Activated gamma-delta T cell treated with Interleukin-2 at 50 U/mL for 16 hours (primary cell): ENCODE measurements at regions not wholly inside any gene's neighbourhood (a gene's known extent, or its start where the extent isn't known, plus 50 kb on each side); places are given as distances from the start of the nearest gene placed in this dataset.

ENCODE experiments used
- DNase-seq: peaks from one replicate; pipeline ENCODE4 v3.0.0-alpha.2; 2020

- DNase-seq, result no peak
Observed at GRCh38 chr4:66923081-66923865, 622.0 kb downstream of the CENPC start.

DNA sequence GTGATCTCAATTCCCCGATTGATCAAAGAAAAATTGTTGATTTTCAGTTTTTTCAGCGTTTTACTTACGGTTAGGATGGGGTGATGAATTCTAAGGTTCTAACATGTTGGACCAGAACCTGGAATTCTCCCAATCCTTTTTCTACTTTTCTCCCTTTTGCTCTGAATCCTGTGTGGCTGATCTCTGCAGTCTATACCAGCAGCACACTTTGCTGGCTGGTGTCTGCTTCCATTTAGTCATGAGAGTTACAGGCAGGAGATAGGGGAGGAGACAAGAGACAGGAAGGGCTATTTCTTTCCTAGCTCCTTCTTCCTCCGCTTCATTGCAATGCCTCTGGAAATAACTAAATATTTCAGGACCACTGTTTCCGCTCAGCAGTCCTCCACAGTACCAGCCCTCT is 623.9 kb downstream of the CENPC start:
- no peak for DNase-seq

DNA sequence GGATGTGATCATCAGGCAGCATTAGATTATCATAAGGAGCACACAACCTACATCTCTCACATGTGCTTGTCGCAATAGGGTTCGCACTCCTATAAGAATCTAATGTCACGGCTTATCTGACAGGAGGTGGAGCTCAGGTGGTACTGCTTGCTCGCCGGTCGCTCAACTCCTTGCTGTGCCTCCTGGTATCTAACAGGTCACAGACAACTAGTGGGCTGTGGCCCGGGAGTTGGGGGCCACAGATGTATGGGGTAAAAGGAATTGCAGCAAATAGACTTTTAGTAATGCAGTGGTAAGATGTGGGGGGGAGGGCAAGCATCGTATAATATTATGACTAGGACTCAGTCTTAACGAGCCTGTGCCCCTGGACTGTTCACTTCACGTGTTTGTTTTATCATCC is 624.8 kb downstream of the CENPC start:
- no peak for DNase-seq

DNA sequence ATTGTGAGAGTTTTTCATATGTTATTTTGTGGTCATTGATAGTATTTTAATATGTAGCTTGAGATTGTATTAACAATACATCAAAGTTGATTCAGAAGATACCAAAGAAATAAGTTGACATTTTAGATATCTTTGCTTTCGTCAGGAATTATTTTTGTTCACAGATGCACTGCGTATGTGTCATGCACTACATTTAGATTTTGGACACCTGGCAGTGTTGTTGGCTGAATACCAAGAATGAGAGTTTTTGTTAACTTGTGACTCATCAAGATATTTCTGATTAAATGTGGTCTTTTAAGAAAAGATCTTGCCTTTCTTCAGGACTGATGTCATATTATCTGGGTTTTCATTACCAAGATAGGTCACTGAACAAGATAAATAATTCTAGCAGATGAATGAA is 633.4 kb downstream of the CENPC start:
- DNase-seq, result no peak

GRCh38 chr4:66906314-66906713 is 639.0 kb downstream of the CENPC start:
- no peak for DNase-seq

DNA sequence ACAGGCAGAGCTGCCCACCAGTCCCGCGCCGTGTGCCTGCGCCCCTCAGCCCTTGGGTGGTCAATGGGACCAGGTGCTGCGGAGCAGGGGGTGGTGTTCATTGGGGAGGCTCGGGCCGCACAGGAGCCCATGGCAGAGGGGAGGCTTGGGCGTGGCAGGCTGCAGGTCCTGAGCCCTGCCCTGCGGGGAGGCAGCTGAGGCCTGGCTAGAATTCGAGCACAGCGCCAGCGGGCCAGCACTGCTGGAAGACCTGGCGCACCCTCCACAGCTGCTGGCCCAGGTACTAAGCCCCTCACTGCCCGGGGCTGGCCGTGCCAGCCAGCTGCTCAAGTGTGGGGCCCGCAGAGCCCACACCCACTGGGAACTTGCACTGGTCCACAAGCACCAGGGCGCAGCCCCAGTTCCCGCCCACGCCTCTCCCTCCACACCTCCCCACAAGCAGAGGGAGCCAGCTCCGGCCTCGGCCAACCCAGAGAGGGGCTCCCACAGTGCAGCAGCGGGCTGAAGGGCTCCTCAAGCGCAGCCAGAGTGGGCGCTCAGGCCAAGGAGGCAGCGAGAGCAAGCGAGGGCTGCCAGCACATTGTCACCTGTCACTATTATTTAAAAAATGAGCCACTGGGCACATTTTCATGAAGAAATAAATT is 645.8 kb downstream of the CENPC start:
- DNase-seq, result no peak

- DNase-seq, result no peak
Observed at GRCh38 chr4:66893807-66894206, 651.5 kb downstream of the CENPC start.

GRCh38 chr4:66887061-66887460 is 658.2 kb downstream of the CENPC start:
- DNase-seq, result no peak

GRCh38 chr4:66885501-66886165 is 659.7 kb downstream of the CENPC start:
- no peak for DNase-seq

DNA sequence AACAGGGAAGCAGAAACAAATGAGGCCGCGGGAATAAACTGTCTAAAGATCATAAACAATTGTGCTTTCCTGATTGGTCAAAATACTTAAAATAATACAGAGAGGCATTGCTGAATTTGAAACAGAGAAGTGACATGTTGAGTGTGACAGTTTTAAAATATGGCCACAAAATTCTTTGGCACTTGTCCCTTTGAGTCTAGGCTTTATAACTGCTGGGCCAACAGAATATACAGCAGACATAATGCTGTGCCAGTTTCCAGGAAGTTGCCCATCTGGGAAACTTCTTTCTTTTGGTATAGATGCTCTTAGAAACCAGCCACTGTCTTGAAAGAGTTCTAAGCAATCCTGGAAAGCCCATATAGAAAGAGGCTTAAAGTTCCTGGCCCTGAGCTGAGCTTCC is 668.4 kb downstream of the CENPC start:
- DNase-seq, result no peak

- DNase-seq, result no peak
Observed at GRCh38 chr4:66872661-66873060, 672.6 kb downstream of the CENPC start.

DNA sequence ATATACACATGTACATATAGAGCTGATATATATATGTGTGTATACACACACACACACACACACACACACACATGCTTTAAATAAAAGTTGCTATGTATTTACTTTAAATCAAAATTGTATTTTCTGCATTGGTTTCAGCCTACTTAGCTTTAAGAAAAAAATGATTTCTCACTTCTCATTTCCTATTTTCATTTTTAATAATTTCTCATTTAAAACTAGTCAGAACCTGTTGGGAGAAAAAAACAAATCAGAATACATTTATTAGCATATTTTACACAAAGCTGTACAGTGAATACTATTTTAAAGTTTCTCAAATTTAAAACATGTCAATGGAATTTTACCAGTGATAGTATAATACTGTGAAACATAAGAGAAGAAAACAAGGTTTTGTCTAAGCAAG is 681.8 kb downstream of the CENPC start:
- no peak for DNase-seq

- no peak for DNase-seq
Observed at GRCh38 chr4:66855956-66856355, 689.3 kb downstream of the CENPC start.

- DNase-seq, result no peak
Observed at GRCh38 chr4:66853845-66854244, 691.5 kb downstream of the CENPC start.

GRCh38 chr4:66852843-66853242 is 692.5 kb downstream of the CENPC start:
- DNase-seq, result no peak

DNA sequence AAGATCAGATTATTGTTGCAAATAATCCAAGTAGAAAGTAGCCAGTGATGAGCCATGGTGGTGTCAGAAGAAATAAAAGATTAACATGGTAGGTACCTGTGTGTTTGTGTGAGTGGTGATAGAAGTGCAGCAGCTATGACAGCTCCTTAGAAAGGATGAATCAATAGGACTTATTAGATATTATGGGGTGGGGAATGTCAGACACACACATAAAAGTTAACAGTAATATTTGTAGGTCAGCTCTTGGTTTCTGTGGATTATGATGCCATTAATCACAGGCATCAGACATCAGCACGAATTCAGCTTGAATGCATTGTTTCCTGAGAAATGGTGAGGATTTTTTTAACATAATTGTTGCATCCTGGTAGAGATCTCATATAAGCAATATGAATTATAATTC is 695.7 kb downstream of the CENPC start:
- DNase-seq, result no peak

DNA sequence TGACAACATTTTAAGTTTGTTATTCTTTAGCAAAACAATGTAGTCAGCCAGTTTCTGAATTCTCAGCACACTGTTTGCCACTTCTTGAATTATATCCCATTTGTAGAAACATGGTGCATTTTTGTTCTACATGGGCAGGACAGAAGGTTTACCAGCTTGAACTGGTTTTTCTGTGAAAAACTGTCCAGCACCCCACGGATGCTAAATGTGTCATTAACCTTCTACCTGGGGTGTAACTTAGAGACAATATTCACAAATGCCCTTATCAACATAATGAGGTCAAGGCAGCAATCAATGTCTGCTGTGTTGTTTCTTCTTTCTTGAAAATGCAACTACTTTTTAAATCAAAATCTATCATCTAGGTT is 702.6 kb downstream of the CENPC start:
- DNase-seq, result no peak

DNA sequence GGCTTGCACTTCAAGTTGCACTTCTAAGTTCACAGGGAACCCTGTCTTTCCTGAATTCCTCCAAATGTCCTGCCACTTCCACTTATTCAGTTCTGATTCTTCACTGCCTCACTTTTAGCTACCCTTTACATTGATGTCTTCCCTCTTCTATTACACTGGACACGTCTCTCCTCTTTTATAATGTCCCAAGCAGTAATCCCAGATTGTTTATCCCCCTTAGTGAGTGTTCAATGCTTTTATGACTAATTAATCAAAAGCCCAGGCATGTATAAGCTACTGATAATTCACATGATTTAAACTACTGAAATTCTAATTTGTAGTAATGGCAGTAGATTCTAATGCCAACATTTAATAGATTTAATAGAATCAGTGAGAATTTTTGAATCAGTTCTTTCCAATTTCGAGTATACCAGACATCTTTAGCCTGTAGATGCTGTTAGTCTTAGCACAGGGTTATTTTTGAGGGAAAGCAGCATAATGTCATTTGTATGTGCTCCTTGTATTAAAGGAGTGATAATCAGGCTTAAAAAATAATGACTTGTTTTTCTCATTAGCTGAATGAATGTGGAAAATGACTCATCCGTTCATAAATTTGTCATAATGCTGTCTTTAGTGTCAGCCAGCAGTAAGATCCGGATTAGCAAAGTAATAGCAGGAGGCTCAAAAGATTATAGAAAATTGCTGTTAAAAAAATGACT is 703.1 kb downstream of the CENPC start:
- no peak for DNase-seq

DNA sequence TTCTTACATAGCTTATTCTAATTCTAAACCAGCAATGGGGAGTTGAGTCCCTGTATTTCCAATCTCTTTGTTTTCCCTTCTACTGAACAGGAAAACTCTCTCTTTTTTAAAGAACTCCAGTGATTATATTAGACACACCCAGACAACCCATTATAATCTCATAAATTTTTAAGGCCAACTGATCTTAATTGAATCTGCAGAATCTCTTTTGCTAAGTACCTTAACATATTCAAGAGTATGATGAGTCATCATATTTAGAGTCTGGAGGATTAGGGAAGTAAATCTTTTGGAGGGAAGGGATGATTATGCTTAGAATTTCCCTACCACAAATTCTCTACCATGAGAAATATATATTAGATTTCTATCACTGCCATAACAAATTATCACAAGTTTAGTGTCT is 705.1 kb downstream of the CENPC start:
- DNase-seq, result no peak

DNA sequence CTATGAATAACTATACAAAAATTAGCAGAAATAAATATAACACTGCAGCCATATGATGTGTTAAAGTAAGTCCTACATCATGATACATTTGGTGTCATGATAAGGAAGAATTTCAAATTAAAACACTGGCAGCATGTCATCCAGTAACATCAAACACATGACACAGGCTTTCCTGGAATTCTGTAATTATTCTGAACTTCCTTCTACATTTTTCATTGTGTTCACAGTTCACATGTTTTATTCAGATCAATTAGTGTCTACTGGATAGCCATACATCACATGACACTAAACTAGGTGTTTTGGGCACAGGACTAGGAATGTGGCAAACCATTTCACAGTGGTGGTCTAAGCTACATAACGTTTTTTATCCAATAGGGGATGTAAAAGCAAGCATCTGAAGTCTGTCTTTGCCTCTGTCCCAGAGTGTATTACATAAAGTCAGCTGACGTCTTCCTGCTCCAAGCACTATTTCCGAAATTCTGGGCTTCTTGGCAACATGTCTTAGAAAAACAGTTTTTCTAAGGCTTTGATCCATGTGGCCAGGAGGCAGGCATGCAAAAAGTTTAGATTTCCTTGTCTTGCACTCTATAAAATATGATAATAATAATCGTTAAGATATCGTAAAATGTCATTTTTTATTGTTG is 707.9 kb downstream of the CENPC start:
- DNase-seq, result no peak

- DNase-seq, result no peak
Observed at GRCh38 chr4:66829310-66829709, 716.0 kb downstream of the CENPC start.

- DNase-seq, result no peak
Observed at GRCh38 chr4:66820681-66821080, 724.6 kb downstream of the CENPC start.

- no peak for DNase-seq
Observed at GRCh38 chr4:66814277-66814676, 731.0 kb downstream of the CENPC start.
